PFSK-1 (cell line): ENCODE measurements at regions not wholly inside any gene's neighbourhood (a gene's known extent, or its start where the extent isn't known, plus 50 kb on each side); places are given as distances from the start of the nearest gene placed in this dataset.

ENCODE experiments used
- FOXP2 ChIP-seq: optimal IDR thresholded peaks from 2 replicates; pipeline ENCODE3; 2011; ENCODE audit warnings: borderline replicate concordance, control low read depth, inconsistent platforms; ENCODE audit not compliant: insufficient read depth; ENCODE audit errors: extremely low read length, extremely low read depth
- POLR2AphosphoS5 ChIP-seq: IDR thresholded peaks from 2 replicates; pipeline ENCODE4 v1.6.1; 2012; ENCODE audit warnings: low read depth, mild to moderate bottlenecking, control low read depth, low read length, moderate library complexity
- REST ChIP-seq, 2 experiments: IDR thresholded peaks; 2 replicates each; pipeline versions ENCODE4 v1.6.1 to v1.8.0; 2011 to 2012; ENCODE audit warnings: low read depth in 2 of 2, low read length in 2 of 2, control low read depth in 1 of 2, inconsistent platforms in 1 of 2, mild to moderate bottlenecking in 1 of 2, moderate library complexity in 1 of 2; ENCODE audit not compliant: insufficient read depth in 1 of 2
- SIN3A ChIP-seq: IDR thresholded peaks from 2 replicates; pipeline ENCODE4 v1.6.1; 2012; ENCODE audit warnings: mild to moderate bottlenecking, low read length, moderate library complexity, borderline replicate concordance; ENCODE audit not compliant: insufficient read depth
- TAF1 ChIP-seq: IDR thresholded peaks from 2 replicates; pipeline ENCODE4 v1.6.1; 2012; ENCODE audit warnings: low read length, control low read depth, borderline replicate concordance; ENCODE audit not compliant: insufficient read depth

GRCh38 chr2:150036622-150037021 lies 449.0 kb upstream of the MMADHC start:
- TF ChIP-seq REST (IDR thresholded peaks at IDR 0.05; ENCODE audit: insufficient read depth in 1 of 2, low read depth in 2 of 2, low read length in 2 of 2) (no peak), FOXP2 (no peak)

GRCh38 chr2:150034665-150035064 lies 447.1 kb upstream of the MMADHC start:
- TF ChIP-seq FOXP2 (no peak), TAF1 (no peak), REST (IDR thresholded peaks at IDR 0.05; ENCODE audit: insufficient read depth in 1 of 2, low read depth in 2 of 2, low read length in 2 of 2) (no peak), POLR2AphosphoS5 (no peak), SIN3A (no peak)

GRCh38 chr2:150030436-150031190 lies 443.0 kb upstream of the MMADHC start:
- TF ChIP-seq FOXP2 (no peak), SIN3A (no peak), POLR2AphosphoS5 (no peak), REST (IDR thresholded peaks at IDR 0.05; ENCODE audit: insufficient read depth in 1 of 2, low read depth in 2 of 2, low read length in 2 of 2) (no peak), TAF1 (no peak)

GRCh38 chr2:150028322-150028721 lies 440.7 kb upstream of the MMADHC start:
- TF ChIP-seq SIN3A (no peak), TAF1 (no peak), REST (IDR thresholded peaks at IDR 0.05; ENCODE audit: insufficient read depth in 1 of 2, low read depth in 2 of 2, low read length in 2 of 2) (no peak), POLR2AphosphoS5 (no peak), FOXP2 (no peak)

GRCh38 chr2:150027164-150027563 lies 439.6 kb upstream of the MMADHC start:
- TF ChIP-seq FOXP2 = no peak
- TF ChIP-seq TAF1 = no peak
- no peak for TF ChIP-seq POLR2AphosphoS5
- no peak for TF ChIP-seq SIN3A
- no peak for TF ChIP-seq REST (IDR thresholded peaks at IDR 0.05; ENCODE audit: insufficient read depth in 1 of 2, low read depth in 2 of 2, low read length in 2 of 2)
